GM20431 (cell line): ENCODE measurements at regions not wholly inside any gene's neighbourhood (a gene's known extent, or its start where the extent isn't known, plus 50 kb on each side); places are given as distances from the start of the nearest gene placed in this dataset.

Experiments used
- in situ Hi-C: fragments of 300-500 bp; cut with MseI, MboI; formaldehyde crosslinking; loops from one replicate; pipeline ENCODE4 v1.15.0; 2020; ENCODE audit warnings: low sequenced_read_pairs; ENCODE audit not compliant: unreplicated experiment

GRCh38 chr5:68426586-68426985 is 211.0 kb downstream of the PIK3R1 start:
- in situ Hi-C loops = no loop called here

- in situ Hi-C loops = no loop called here
Measured at GRCh38 chr5:68428231-68428811, 212.8 kb downstream of the PIK3R1 start.

GRCh38 chr5:68429510-68429909 is 214.0 kb downstream of the PIK3R1 start:
- in situ Hi-C loops = no loop called here

DNA sequence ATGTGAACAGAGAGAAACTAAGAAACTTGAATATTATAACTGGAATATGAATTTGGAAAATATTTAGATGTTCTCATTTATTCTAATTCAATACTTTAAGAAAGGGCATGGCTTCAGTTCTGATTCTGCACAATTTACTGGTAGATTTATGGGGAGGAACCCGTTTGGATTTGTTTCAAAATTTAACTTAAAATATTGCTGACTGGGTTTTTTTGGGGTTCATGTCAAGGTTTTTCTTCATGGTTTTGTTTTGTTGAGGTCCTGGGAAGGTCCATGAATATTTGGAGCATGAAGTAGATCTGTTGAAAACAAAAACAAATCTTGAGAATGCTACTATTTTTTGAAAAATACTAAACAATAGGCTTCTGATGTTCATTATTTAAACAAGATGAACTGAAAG is 214.7 kb downstream of the PIK3R1 start:
- in situ Hi-C loops = no loop called here

DNA sequence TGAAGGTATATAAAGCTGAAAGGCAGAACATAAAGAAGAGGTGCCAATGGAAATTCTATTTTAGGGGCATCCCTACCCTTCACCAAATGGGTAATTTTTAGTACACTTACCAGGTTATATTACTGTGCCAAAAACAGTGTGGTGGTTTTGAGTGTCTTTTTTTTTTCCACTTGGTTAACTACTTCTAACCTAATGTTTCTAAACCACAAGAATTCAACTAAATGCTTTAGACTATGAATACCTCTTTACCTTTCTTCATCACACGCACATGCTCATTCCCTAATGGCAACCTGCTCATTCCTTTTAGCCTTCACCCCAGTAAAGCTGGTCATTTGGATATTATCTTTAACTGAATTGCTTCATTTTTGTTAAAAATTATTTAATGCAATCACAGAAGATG is 215.6 kb downstream of the PIK3R1 start:
- in situ Hi-C loops = no loop called here

DNA sequence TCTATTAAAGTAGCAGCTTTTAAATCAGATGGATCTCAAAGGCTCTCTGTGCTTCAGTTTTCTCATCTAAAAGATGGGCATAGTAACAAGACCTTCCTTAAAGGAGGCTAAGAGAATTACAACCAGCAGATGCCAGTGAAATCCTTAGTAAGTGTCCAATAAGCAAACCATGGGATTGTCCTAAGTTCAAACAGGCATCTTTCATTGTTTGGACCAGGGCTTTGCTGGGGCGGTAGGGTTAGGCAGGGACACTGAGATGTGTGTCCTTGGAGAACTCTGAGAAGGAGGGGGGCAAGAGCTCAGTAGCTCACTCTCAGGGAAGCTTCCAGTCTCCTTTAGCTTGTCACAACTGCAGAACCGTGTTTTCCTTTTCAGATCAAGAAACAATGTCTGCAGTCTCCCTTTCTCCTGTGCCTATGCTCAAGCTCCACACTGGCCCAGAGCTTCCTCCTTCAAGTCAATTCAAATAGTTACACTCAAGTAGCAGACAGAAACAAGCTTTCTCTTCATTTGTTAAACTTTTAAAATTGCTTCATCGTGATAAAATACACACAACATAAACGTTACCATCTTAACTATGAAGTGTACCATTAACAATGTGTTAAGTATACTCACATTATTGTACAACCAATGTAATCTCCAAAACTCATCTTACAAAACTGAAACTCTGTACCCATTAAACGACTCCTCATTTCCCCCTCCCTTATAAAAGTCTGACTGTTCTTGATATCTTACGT is 216.2 kb downstream of the PIK3R1 start:
- in situ Hi-C loops = no loop called here

DNA sequence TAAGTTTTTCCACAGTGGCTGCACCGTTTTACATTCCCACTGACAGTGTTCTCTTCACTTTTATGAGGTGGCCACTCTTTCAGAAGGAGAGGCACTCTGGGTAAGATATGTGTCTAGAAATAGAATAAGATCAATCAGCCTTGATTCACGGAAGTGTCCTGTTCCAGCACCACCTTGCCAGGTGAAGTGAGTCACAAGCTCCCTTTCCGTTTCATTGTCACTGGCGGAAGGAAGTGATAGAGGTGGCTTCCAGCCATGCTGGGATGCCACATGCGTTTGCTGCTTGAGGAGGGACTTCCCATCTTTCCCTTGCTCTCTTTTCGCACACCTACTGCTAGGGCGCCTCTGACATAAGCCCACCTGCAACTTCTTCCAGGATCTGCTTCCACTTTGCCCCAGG is 217.1 kb downstream of the PIK3R1 start:
- in situ Hi-C loops = no loop called here

- in situ Hi-C loops = no loop called here
Measured at GRCh38 chr5:68433526-68433922, 218.0 kb downstream of the PIK3R1 start.

- in situ Hi-C loops = no loop called here
Measured at GRCh38 chr5:68433923-68434879, 218.6 kb downstream of the PIK3R1 start.

DNA sequence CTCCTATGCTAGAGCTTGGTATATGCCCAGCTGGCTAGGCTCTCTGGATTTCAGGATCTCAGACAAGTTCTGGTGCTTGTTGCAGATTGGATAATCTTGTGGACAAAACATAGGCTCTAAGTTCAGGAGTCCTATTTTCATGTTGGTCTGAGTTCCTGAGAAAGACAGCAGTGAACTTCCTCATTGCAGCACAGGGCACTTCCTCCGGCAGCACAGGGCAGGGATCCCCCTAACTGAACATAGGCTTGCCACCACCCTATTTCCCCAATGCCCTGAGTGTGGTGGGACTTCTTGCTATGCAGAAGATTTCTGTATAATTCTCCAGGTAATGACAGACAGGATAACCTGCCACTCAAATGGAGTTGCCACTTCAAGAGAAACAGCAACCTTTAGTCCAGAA is 220.1 kb downstream of the PIK3R1 start:
- in situ Hi-C loops = no loop called here

- in situ Hi-C loops = no loop called here
Measured at GRCh38 chr5:68436686-68437520, 221.3 kb downstream of the PIK3R1 start.

- in situ Hi-C loops = no loop called here
Measured at GRCh38 chr5:68438876-68439275, 223.3 kb downstream of the PIK3R1 start.

- in situ Hi-C loops = no loop called here
Measured at GRCh38 chr5:68440245-68440644, 224.7 kb downstream of the PIK3R1 start.

GRCh38 chr5:68440651-68441050 is 225.1 kb downstream of the PIK3R1 start:
- in situ Hi-C loops = no loop called here

- in situ Hi-C loops = no loop called here
Measured at GRCh38 chr5:68441309-68442073, 225.9 kb downstream of the PIK3R1 start.

DNA sequence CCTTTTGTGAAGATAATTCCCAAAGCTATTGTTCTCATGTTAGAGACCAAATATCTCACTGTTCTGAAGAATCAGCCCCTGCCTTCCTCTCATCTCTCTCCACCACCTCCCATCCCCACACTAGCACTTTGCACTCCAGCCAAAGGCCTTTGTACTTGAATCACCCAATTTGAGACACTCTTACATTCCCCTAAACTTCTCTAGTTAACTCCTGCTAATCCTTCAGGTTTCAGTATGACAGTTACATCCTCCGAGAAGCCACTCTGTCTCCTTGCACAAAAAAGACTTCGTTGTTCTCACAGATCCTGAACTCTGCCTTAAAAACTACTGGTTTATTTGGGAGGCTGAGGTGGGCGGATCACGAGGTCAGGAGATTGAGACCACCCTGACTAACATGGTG is 227.5 kb downstream of the PIK3R1 start:
- in situ Hi-C loops = no loop called here

GRCh38 chr5:68444048-68444447 is 228.5 kb downstream of the PIK3R1 start:
- in situ Hi-C loops = no loop called here

DNA sequence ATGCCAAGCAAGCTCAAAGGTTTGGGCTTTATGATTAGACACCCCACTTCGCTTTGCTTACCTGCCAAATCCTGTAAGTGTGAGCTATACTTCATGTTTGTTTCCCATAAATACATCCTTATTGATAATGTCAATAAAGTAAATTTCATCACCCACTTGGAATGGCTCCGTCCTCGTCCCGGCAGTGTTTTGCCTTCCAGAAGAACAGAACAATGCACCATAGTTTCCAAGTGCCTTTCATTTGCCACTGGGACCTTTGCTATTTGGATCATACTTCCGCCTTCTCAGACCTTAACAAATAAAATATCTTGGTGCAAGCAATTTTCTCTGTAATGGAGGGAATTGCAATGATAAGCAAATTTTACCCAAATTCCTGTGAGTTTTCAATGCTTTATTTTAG is 229.3 kb downstream of the PIK3R1 start:
- in situ Hi-C loops = no loop called here
